Endothelial cell of umbilical vein (primary cell): ENCODE measurements at regions not wholly inside any gene's neighbourhood (a gene's known extent, or its start where the extent isn't known, plus 50 kb on each side); places are given as distances from the start of the nearest gene placed in this dataset.

ENCODE experiments used
- BruUV-seq: library from RNA; stranded (reverse); fragments of 400-500 nt; replicated peaks from 2 replicates; lab custom pipeline; 2021; lab: Mats Ljungman, UMichigan
- CTCF ChIA-PET: fragments of 300-600, 350-600 bp; sonication (Branson Sonifier 250); formaldehyde crosslinking; loops from one replicate; lab custom pipeline; 2021; ENCODE audit warnings: antibody characterized with exemption, inconsistent platforms; lab: Charles Lee
- POLR2A ChIA-PET: fragments of 300-600, 350-600 bp; sonication (Branson Sonifier 250); formaldehyde crosslinking; loops from one replicate; lab custom pipeline; 2021; ENCODE audit warnings: antibody characterized with exemption, inconsistent platforms; lab: Charles Lee
- DNase-seq: peaks from one replicate; pipeline ENCODE4 v3.0.0-alpha.2; 2011; ENCODE audit warnings: low read depth, low spot score
- FAIRE-seq: peaks from 2 replicates; lab custom pipeline; 2011; peaks lifted over from hg19 to GRCh38; lab: Jason Lieb, UNC
- H2AFZ ChIP-seq: 2 replicates; pipeline ENCODE4 v1.6.0; 2012; ENCODE audit warnings: low read depth, low read length, control low read depth, inconsistent platforms
- H3K27ac ChIP-seq: 2 replicates; pipeline ENCODE4 v1.5.1; 2011; ENCODE audit warnings: low read depth, mild to moderate bottlenecking, control low read depth, low read length, moderate library complexity; ENCODE audit not compliant: insufficient read depth
- H3K27me3 ChIP-seq, 2 experiments: 2 replicates each; pipeline versions ENCODE4 v1.6.0 to v1.6.1; 2011; ENCODE audit warnings: low read length in 2 of 2, mixed read lengths in 1 of 2; ENCODE audit not compliant: control insufficient read depth in 2 of 2, insufficient read depth in 2 of 2
- H3K36me3 ChIP-seq, 2 experiments: 2 replicates in 1 of 2; 3 replicates in 1 of 2; pipeline ENCODE4 v1.5.1; 2011; ENCODE audit warnings: low read length in 2 of 2, mild to moderate bottlenecking in 1 of 2, moderate library complexity in 1 of 2; ENCODE audit not compliant: control insufficient read depth in 2 of 2, insufficient read depth in 2 of 2; ENCODE audit errors: extremely low read depth in 1 of 2
- H3K4me1 ChIP-seq: 3 replicates; pipeline ENCODE4 v1.5.1; 2011; ENCODE audit warnings: mild to moderate bottlenecking, low read length; ENCODE audit not compliant: control insufficient read depth, insufficient read depth; ENCODE audit errors: extremely low read depth
- H3K4me2 ChIP-seq: 2 replicates; pipeline ENCODE4 v1.6.1; 2011; ENCODE audit warnings: low read length, control low read depth, mixed read lengths; ENCODE audit not compliant: insufficient read depth
- H3K4me3 ChIP-seq, 3 experiments: fragments of 200-600 bp in 1 of 3; sonication (generic), shearing (Covaris generic) in 1 of 3; replicated peaks in 1 of 3; 2 replicates each; pipeline ENCODE4 v1.5.1; 2011 to 2016; ENCODE audit warnings: control low read depth in 3 of 3, low read length in 3 of 3, mild to moderate bottlenecking in 2 of 3, inconsistent platforms in 1 of 3, low read depth in 1 of 3, moderate library complexity in 1 of 3; ENCODE audit not compliant: insufficient read depth in 1 of 3
- H3K79me2 ChIP-seq: 2 replicates; pipeline ENCODE4 v1.6.0; 2012; ENCODE audit warnings: low read length, inconsistent platforms; ENCODE audit not compliant: control insufficient read depth, insufficient read depth
- H3K9ac ChIP-seq: replicated peaks from 2 replicates; pipeline ENCODE3; 2011; ENCODE audit warnings: low read length, control low read depth; ENCODE audit not compliant: insufficient read depth; ENCODE audit errors: extremely low read depth
- H3K9me1 ChIP-seq: replicated peaks from 3 replicates; pipeline ENCODE4 v1.6.0; 2011; ENCODE audit warnings: mild to moderate bottlenecking, low read length; ENCODE audit not compliant: control insufficient read depth, insufficient read depth; ENCODE audit errors: extremely low read depth
- H3K9me3 ChIP-seq: replicated peaks from 2 replicates; pipeline ENCODE4 v1.5.1; 2012; ENCODE audit warnings: low read length, inconsistent platforms; ENCODE audit not compliant: control insufficient read depth, insufficient read depth
- H4K20me1 ChIP-seq: replicated peaks from 2 replicates; pipeline ENCODE3; 2011; ENCODE audit warnings: mild to moderate bottlenecking, low read length; ENCODE audit not compliant: control insufficient read depth, insufficient read depth; ENCODE audit errors: extremely low read depth
- CTCF ChIP-seq, 2 donors: IDR thresholded peaks; 1 replicate in 1 of 2; 2 replicates in 1 of 2; pipeline ENCODE4 v1.5.1; 2011; ENCODE audit warnings: low read length in 2 of 2, mild to moderate bottlenecking in 2 of 2, moderate library complexity in 2 of 2, control low read depth in 1 of 2, inconsistent platforms in 1 of 2, low read depth in 1 of 2; ENCODE audit not compliant: insufficient read depth in 1 of 2; ENCODE audit errors: extremely low read depth in 1 of 2
- EZH2 ChIP-seq: IDR thresholded peaks from 2 replicates; pipeline ENCODE4 v1.6.1; 2012; ENCODE audit warnings: borderline replicate concordance, low read depth, mild to moderate bottlenecking, moderate library complexity, low read length, inconsistent platforms; ENCODE audit not compliant: severe bottlenecking
- FOS ChIP-seq: IDR thresholded peaks from 2 replicates; pipeline ENCODE4 v1.6.1; 2011; ENCODE audit warnings: mild to moderate bottlenecking, low read length, moderate library complexity, borderline replicate concordance; ENCODE audit not compliant: insufficient read depth
- GATA2 ChIP-seq: IDR thresholded peaks from 2 replicates; pipeline ENCODE4 v1.7.0; 2011; ENCODE audit warnings: low read depth, mild to moderate bottlenecking, moderate library complexity, mixed read lengths, low read length; ENCODE audit not compliant: insufficient read length, insufficient read depth
- JUN ChIP-seq: IDR thresholded peaks from 2 replicates; pipeline ENCODE4 v1.6.1; 2011; ENCODE audit warnings: borderline replicate concordance, low read depth; ENCODE audit not compliant: insufficient read length, insufficient read depth
- MAX ChIP-seq: IDR thresholded peaks from 2 replicates; pipeline ENCODE4 v1.6.1; 2011; ENCODE audit not compliant: insufficient read depth, insufficient read length
- MYC ChIP-seq: IDR thresholded peaks from one replicate; pipeline ENCODE4 v1.6.1; 2011; ENCODE audit warnings: mild to moderate bottlenecking, low read depth, low read length
- POLR2A ChIP-seq: IDR thresholded peaks from 2 replicates; pipeline ENCODE4 v1.6.1; 2012; ENCODE audit warnings: low read depth, mild to moderate bottlenecking, control low read depth, low read length
- POLR2AphosphoS5 ChIP-seq: IDR thresholded peaks from 2 replicates; pipeline ENCODE4 v1.6.1; 2012; ENCODE audit warnings: low read depth, mild to moderate bottlenecking, control low read depth, low read length, moderate library complexity; ENCODE audit not compliant: insufficient read depth
- dilution Hi-C: fragments of 300-500 bp; cut with MboI; formaldehyde crosslinking; loops from one replicate; pipeline ENCODE4 v1.15.0; 2019; ENCODE audit warnings: low sequenced_read_pairs; ENCODE audit not compliant: extremely low pct_ligation_motif_present
- intact Hi-C: fragments of 100-400 bp; cut with micrococcal nuclease; formaldehyde crosslinking; loops from one replicate; pipeline ENCODE4 v1.10.0; 2022

GRCh38 chr3:110846971-110847370, 224.6 kb upstream of the NECTIN3 start:
- Histone ChIP-seq H3K4me1 (no peaks in the 10 kb centered on the region), H3K9me1 (no peaks in the 10 kb centered on the region), H3K27ac (no peak overlapping the region), H3K4me2 (no peak overlapping the region), H3K36me3 (no peaks in the 10 kb centered on the region), H3K4me3 (no peak overlapping the region), H3K9me3 (no peaks in the 10 kb centered on the region), H3K27me3 (no peaks in the 10 kb centered on the region), H4K20me1 (no peaks in the 10 kb centered on the region), H3K9ac (no peak overlapping the region), H3K79me2 (no peaks in the 10 kb centered on the region), H2AFZ (no peak overlapping the region)
- FAIRE-seq (no peak), DNase-seq (no peak)
- intact Hi-C loops: no loop called here
- dilution Hi-C loops: no loop called here
- TF ChIP-seq FOS (no peak), POLR2A (no peak), GATA2 (no peak), JUN (no peak), MYC (no peak), CTCF (IDR thresholded peaks at IDR 0.05; ENCODE audit: extremely low read depth in 1 of 2, insufficient read depth in 1 of 2, low read depth in 1 of 2, low read length in 2 of 2) (no peak), EZH2 (no peak), MAX (no peak), POLR2AphosphoS5 (no peak)
- CTCF ChIA-PET: no interaction called here
- POLR2A ChIA-PET: no interaction called here
- no TSS peak for BruUV-seq
